Activated CD8-positive, alpha-beta memory T cell treated with anti-CD3 and anti-CD28 coated beads for 48 hours (primary cell): ENCODE measurements at regions not wholly inside any gene's neighbourhood (a gene's known extent, or its start where the extent isn't known, plus 50 kb on each side); places are given as distances from the start of the nearest gene placed in this dataset.

Source experiments
- DNase-seq, 3 experiments: peaks; one replicate each; pipeline ENCODE4 v3.0.0-alpha.2; 2020; ENCODE audit warnings: low read depth in 2 of 3, low spot score in 2 of 3

- no peak for DNase-seq
These were observed 78.4 kb upstream of the NKD1 start for GRCh38 chr16:50469744-50470321.

- no peak for DNase-seq
These were observed 79.0 kb upstream of the NKD1 start for GRCh38 chr16:50469121-50469743.

DNA sequence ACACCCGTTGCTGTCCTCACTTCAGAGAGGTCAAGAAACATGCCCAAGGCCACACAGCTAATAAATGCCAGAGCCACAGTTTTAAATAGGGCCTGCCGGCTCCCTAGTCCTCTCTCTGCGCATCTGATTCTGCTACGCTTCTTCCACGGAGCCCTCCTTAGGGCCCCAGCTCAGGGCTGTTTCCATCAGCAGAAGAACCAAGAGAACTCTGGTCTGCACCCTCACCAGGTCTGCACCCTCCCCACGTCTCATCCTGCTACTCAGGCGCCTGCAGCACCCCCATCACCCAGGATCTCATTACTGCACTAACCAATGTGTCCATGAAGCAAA, 79.5 kb upstream of the NKD1 start:
- DNase-seq: no peak

DNA sequence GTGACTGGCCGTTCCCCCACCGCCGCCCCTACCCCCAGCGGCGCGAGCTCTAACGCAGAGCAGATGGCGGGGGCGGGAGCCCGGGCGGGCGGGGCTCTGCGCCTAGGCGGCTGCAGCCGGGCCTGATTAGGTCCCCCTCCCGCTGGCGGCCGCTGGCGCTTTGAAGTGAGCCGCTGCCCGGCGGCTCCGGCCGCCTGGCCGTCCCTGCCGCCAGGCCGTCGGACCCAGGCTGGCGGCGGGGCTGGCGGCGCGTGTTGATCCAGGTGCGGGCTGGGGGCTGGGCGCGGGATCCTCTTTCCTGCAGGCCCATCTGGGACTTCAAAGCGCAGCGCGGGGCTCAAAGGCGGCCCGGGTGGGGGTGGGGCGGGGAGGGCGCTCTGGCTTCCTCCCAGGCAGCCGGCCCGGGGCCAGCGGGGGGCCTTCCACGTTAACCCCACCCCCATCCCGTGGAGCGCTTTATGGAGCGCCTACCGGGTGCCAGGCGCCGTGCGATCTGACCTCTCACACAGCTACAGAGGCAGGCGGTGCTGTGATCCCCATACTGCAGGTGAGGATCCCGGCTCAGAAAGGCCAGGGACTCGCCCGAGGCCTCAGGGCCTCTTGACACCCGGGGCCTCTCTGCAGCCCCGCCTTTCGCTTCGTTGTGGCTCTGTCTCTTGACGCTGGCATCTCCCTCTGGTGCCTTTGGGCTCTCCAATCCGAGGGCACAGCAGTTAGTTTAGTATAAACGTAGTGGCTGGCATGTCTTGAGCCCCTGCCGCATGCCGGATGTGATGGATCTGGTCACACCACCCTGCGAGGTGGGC, 80.0 kb upstream of the NKD1 start:
- DNase-seq: peak in 1 of 3 experiments; percentile 10

GRCh38 chr16:50467559-50467942, 80.6 kb upstream of the NKD1 start:
- DNase-seq: no peak

- no peak for DNase-seq
These were observed 82.0 kb upstream of the NKD1 start for GRCh38 chr16:50466170-50466569.

GRCh38 chr16:50464325-50465290, 83.6 kb upstream of the NKD1 start:
- DNase-seq: no peak

DNA sequence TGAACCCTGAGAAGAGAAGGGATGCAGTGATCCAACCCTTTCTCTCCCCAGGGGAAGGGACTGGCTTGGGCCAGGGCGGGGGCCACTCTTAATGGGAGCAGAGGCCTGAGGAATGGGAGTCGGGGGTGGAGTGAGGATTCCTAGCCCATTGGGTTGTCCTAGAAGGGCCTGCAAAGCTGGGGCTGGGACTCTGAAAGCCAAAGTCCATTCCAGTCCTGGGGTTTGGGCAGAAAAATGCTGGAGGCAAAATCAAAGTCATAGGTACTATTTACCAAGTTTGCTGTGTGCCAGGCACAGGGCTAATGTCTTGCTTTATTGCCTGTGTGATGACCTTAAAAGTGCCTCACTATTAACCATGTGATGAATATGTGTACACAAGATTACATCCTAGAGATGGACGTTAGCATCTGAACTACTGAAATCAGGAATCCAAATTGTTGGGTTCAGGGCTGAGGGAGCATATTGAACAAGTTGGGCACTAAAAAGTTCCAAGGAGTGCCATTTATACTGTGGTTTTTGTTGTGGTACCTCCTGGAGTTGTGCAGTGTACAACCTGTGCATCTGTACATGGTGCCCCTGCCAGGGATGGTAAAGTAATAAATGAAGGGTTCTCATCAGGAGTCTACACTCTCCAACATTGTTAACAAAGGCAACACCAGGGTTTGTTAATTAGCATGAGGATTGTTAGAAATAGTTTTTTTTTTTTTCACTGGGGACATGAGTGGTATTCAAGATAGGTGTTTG, 84.4 kb upstream of the NKD1 start:
- DNase-seq: no peak

DNA sequence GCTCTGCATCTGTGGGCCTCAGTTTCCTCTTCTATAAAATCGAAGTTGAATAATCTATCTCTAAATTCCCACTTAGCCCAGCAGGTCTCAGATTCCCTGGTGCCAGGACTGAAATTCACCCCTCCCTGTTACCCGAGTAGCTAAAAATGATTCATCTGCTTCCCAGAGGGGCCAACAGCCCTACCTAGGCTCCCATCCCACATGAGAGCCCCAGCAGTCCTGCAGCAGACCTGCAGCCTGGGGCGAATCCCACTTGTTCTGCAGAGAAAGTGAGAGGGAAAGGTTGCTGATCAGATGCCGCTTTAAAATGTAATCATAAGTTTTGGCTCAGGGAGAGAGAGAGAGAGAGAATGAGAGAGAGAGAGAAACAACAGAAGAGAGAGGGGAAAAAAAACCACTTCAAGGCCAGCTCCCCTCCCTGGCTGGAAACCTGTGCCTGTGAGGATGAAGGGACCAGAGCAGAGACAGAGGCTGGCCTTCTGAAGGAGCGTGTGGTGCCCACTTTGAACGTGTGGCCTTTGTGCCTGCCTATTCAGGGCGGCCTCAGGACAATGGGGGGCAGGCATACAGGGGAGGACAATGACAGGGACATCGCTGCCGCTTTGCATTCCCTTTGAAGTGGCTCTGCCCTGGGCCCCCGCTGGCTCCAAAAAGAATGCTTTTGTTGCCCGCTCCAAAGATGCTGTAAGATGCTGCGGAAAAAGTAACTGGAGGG, 85.2 kb upstream of the NKD1 start:
- DNase-seq: no peak

DNA sequence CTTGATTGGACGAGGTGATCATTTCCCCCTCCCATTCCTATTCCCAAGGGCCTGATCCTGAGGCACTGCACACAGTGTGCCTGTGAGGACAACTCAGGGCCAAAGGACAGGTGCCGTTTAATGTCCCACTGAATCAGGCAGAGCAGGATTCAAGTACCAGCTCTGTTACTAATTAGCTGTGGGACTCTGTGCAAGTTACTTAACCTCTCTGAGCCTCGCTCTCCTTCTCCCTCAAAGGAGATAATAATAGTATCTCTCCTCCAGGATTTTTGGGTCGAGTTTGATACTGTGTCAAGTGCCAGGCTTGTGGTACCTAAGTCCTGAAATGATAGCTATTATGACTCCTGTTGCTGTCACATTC, 86.8 kb upstream of the NKD1 start:
- no peak for DNase-seq

DNA sequence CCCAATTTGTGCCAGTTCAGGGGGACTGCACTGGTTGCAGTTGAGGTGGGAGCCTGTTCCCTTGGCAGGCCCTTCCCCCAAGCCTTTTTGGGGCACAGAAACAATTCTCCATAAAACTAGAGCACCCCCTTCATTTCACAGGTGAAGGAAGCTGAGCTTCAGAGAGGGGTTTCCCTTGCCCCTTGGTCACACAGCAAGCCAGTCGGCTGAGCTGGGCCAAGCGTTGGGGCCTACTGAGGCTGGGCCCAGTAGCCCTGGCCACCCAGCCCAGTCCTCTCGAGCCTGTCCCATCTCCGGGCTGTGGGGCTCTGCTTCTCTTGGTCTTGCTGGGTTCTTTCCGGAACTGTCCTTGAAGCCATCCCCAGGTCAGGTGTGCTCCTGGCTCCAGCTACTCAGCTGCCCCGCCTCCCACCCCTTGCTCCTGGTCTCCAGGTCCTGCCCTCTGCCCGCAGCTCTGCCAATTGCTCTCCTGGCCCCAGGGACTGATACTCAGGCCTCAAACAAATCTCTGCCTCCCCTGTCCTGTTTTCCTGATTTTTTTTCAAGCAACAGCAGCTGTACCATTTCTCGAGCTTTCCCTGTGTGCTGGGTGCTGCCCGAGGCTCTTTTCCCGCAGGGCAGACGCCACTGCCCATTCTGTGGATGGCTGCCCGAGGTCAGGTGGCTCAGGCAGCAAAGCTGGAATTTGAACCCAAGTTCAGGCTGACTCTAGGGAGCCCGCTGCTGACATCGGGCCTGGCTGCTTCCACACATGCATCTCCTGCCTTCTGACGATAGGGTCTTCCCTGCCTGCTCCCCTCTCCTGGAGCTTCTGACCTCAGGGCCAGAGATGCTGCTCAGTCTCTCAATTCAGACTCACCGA, 87.4 kb upstream of the NKD1 start:
- no peak for DNase-seq

DNA sequence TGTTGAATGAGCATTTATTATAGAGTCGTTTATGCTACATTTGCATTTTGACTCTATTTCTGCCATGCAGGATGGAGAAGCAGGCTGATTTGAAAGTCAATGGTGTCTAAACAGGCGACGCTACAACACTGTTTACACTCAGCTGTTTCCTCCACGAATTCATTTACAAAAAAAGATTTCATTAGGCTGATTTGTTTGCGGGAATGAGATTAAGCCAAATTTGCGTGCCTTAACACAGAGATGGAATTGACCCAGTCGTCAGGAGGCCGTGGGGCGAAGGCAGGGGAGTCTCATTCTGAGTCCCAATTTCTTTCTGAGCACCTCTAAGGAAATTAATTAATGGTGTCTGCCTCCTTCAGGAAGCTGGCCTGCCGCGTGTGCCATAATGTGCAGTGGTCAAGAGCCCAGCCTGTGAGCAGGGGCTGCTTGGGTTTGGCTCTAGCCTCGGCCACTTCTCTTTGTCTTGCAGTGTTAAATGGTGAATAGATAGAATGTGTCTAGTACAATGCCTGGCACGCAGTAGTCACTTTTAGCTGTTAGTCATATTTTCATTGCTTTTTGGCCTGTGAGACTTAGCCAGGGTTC, 88.6 kb upstream of the NKD1 start:
- DNase-seq: no peak

- no peak for DNase-seq
These were observed 89.3 kb upstream of the NKD1 start for GRCh38 chr16:50458667-50459495.

DNA sequence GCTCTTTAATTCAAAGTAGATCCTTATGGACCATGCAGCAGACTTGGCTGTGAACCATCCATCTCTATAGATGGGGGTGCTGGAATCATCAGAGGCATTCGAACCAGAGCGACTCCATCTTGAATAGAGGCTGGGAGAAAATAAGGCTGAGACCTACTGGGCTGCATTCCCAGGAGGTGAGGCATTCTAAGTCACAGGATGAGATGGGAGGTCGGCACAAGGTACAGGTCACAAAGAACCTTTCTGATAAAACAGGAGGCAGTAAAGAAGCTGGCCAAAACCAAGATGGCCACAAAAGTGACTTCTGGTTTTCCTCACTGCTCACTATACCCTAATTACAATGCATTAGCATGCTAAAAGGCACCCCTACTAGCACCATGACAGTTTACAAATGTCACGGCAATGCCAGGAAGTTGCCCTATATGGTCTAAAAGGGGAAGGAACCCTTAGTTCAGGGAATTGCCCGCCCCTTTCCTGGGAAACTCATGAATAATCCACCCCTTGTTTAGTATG, 89.2 kb upstream of the BRD7 start:
- no peak for DNase-seq

- DNase-seq: no peak
These were observed 88.6 kb upstream of the BRD7 start for GRCh38 chr16:50457423-50457822.

DNA sequence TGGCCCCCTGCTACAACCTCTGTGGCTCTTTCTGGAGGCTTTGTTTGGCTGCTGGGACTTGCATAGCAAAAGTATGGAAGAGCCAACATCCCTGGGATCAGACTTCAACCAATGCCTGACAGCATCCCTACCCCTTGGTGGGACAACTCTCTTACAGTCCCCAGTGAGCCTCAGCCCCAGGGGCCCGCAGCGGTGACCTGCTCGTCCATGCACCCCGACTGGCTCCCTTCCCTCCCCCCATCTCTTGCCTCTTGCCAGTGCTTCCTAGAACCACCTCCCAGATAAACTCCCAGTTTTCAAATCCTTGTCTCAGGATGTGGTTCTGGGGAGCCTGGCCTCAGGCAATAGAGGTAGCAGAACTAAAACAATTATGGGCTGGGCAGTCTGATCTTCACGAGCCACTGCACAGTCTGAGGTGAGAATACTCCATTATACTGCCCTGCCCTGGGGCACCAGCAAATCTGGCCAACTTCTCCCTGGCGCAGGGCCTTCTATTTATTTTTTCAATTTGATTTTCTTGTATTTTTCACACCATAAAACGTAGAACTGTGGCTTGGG, 86.6 kb upstream of the BRD7 start:
- DNase-seq: no peak

DNA sequence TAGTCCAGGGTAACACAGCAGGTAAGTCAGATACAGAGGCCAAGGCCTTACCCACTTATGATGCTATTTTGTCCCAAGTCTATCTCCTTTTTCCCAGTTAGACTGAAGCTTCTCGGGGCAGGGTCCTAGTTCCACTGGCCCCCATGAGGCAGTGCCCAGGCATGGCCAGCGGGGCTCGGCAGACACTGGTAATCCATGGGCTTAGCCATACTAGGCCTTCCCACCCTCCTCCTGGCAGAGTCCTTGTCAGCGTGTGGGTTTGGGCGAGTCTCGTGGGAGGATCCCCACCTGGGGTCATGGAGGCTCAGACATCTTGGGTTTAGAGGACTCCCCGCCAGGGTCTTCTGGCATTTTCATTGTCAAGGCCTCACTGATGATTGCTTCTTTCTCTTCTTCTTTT, 84.7 kb upstream of the BRD7 start:
- DNase-seq: no peak
